Right lobe of liver (tissue), 6 donors: ENCODE measurements at regions not wholly inside any gene's neighbourhood (a gene's known extent, or its start where the extent isn't known, plus 50 kb on each side); places are given as distances from the start of the nearest gene placed in this dataset.

Experiments
- ATAC-seq, 4 donors: fragments of 200-7000 bp; cut with Tn5 transposase; one replicate each; pipeline ENCODE4 v1.9.1; 2020; ENCODE audit warnings: mild to moderate bottlenecking in 4 of 4, moderate library complexity in 4 of 4
- DNase-seq, 3 donors: peaks; one replicate each; pipeline ENCODE4 v3.0.0-alpha.2; 2020
- H3K27ac ChIP-seq, 3 donors: fragments of 200-600 bp; one replicate each; pipeline ENCODE4 v1.8.0; 2022
- H3K27me3 ChIP-seq, 2 donors: fragments of 200-600 bp; one replicate each; pipeline ENCODE4 v1.8.0; 2022
- H3K36me3 ChIP-seq, 4 donors: fragments of 200-600 bp; sonication (generic) in 1 of 4; one replicate each; pipeline versions ENCODE4 v1.5.1 to v1.8.0; 2017 to 2022; ENCODE audit warnings: control low read depth in 1 of 4
- H3K4me1 ChIP-seq, 4 donors: fragments of 200-600 bp; sonication (generic) in 1 of 4; one replicate each; pipeline versions ENCODE4 v1.5.1 to v1.8.0; 2017 to 2022; ENCODE audit warnings: control low read depth in 1 of 4
- H3K4me3 ChIP-seq, 3 donors: fragments of 200-600 bp; one replicate each; pipeline ENCODE4 v1.8.0; 2022
- H3K9me3 ChIP-seq, 4 donors: fragments of 200-600 bp; sonication (generic) in 1 of 4; one replicate each; pipeline versions ENCODE4 v1.5.1 to v1.8.0; 2017 to 2022; ENCODE audit warnings: control low read depth in 1 of 4
- CTCF ChIP-seq, 4 donors: fragments of 200-600 bp in 3 of 4; fragments of 450-650 bp in 1 of 4; IDR thresholded peaks; one replicate each; pipeline versions ENCODE4 v1.5.1 to v1.8.0; 2016 to 2022; ENCODE audit warnings: antibody characterized with exemption in 4 of 4, mild to moderate bottlenecking in 2 of 4
- POLR2A ChIP-seq: fragments of 450-650 bp; IDR thresholded peaks from one replicate; pipeline ENCODE4 v1.6.1; 2017; ENCODE audit warnings: antibody characterized with exemption, mild to moderate bottlenecking
- WGBS: methylation state at CpG from one replicate; pipeline ENCODE4 v1.1.6; 2018; ENCODE audit warnings: low coverage, low lambda C conversion rate; ENCODE audit not compliant: insufficient coverage; ENCODE audit errors: missing lambda C conversion rate; 5-methylcytosine and 5-hydroxymethylcytosine counted together
- intact Hi-C, 2 donors: fragments of 100-400 bp; cut with DNase I; formaldehyde crosslinking; loops; one replicate each; pipeline versions ENCODE4 v1.11.2 to v1.14.1; 2022
- donor health status: DM: no; HTN: yes; CAD: no.
- donor health status: DM: no; HTN: no; CAD: no.
- donor health status: DM: no; HTN: no; CAD: no.
- donor health status: DM: no; HTN: yes; CAD: no.
- donor health status: DM: no; HTN: yes; CAD: no.

GRCh38 chr2:7432436-7432835, 515.2 kb downstream of the RNF144A start:
- intact Hi-C loops, result no loop called here

GRCh38 chr2:7436096-7436906, 519.1 kb downstream of the RNF144A start:
- DNase-seq, result no peak
- ATAC-seq, result no peak
- H3K27me3 ChIP-seq, result peaks cover 0 to 3% of the 10 kb centered on the region in 2 donors
- no peak overlapping the region for H3K4me3 ChIP-seq
- H3K9me3 ChIP-seq, result no peaks in the 10 kb centered on the region
- no peaks in the 10 kb centered on the region for H3K36me3 ChIP-seq
- no peak for TF ChIP-seq POLR2A
- TF ChIP-seq CTCF (IDR thresholded peaks at IDR 0.05), result no peak
- H3K27ac ChIP-seq, result no peak overlapping the region
- WGBS, result 53% methylated on average over 9 of the region's 9 CpGs
- intact Hi-C loops, result no loop called here
- no peaks in the 10 kb centered on the region for H3K4me1 ChIP-seq

More at GRCh38 chr2:7432436-7432835, 515.2 kb downstream of the RNF144A start:
- Histone ChIP-seq H3K27me3 (peaks cover 0 to 3% of the 10 kb centered on the region in 2 donors), H3K4me1 (peaks cover 0 to 5% (median 0%) of the 10 kb centered on the region in 4 donors), H3K27ac (no peak overlapping the region), H3K36me3 (no peaks in the 10 kb centered on the region), H3K9me3 (no peaks in the 10 kb centered on the region), H3K4me3 (no peak overlapping the region)
- TF ChIP-seq POLR2A (no peak), CTCF (IDR thresholded peaks at IDR 0.05) (no peak)
- DNase-seq (no peak), ATAC-seq (no peak)
- WGBS, result 90% methylated on average over 4 of the region's 4 CpGs

GRCh38 chr2:7437141-7437540, 519.9 kb downstream of the RNF144A start:
- DNase-seq (no peak), ATAC-seq (no peak)

GRCh38 chr2:7437716-7438632, 520.8 kb downstream of the RNF144A start:
- 47% methylated on average over 9 of the region's 9 CpGs for WGBS
- DNase-seq (no peak), ATAC-seq (no peak)
- no peaks in the 10 kb centered on the region for H3K9me3 ChIP-seq
- intact Hi-C loops, result no loop called here
- H3K27me3 ChIP-seq, result peaks cover 0 to 3% of the 10 kb centered on the region in 2 donors
- no peak overlapping the region for H3K27ac ChIP-seq
- no peak overlapping the region for H3K4me3 ChIP-seq
- no peaks in the 10 kb centered on the region for H3K4me1 ChIP-seq
- TF ChIP-seq POLR2A (no peak), CTCF (IDR thresholded peaks at IDR 0.05) (no peak)
- no peaks in the 10 kb centered on the region for H3K36me3 ChIP-seq

More at GRCh38 chr2:7437141-7437540, 519.9 kb downstream of the RNF144A start:
- TF ChIP-seq CTCF (IDR thresholded peaks at IDR 0.05) (no peak), POLR2A (no peak)
- Histone ChIP-seq H3K4me1 (no peaks in the 10 kb centered on the region), H3K36me3 (no peaks in the 10 kb centered on the region), H3K9me3 (no peaks in the 10 kb centered on the region), H3K27me3 (peaks cover 0 to 3% of the 10 kb centered on the region in 2 donors), H3K4me3 (no peak overlapping the region), H3K27ac (no peak overlapping the region)
- intact Hi-C loops, result no loop called here
